ENCODE measurements at regions not wholly inside any gene's neighbourhood (a gene's known extent, or its start where the extent isn't known, plus 50 kb on each side); places are given as distances from the start of the nearest gene placed in this dataset.

GRCh38 chr13:40094056-40094455 is 438.6 kb downstream of the COG6 start:
- H3K27ac ChIP-seq (ENCODE audit: insufficient read depth, low read length): no peak overlapping the region
- H3K4me2 ChIP-seq (ENCODE audit: extremely low read depth, insufficient read depth, low read length): no peak overlapping the region
- DNase-seq (ENCODE audit: low read depth in 2 of 2): peak in 1 of 2 donors; percentile 8
- H3K9ac ChIP-seq (ENCODE audit: insufficient read depth, low read length): no peak overlapping the region
- H3K27me3 ChIP-seq (ENCODE audit: control insufficient read depth, insufficient read depth, low read length): peaks cover 2% of the 10 kb centered on the region
- H4K20me1 ChIP-seq (ENCODE audit: control insufficient read depth, extremely low read depth, insufficient read depth, low read length): no peaks in the 10 kb centered on the region
- no peak for TF ChIP-seq EZH2 (IDR thresholded peaks at IDR 0.05; ENCODE audit: low read length, missing control alignments)
- TF ChIP-seq CTCF (conservative IDR thresholded peaks at IDR 0.05 in 1 of 2, IDR thresholded peaks at IDR 0.05 in 1 of 2; ENCODE audit: low read depth in 1 of 2, low read length in 2 of 2): no peak
- H3K79me2 ChIP-seq (ENCODE audit: control insufficient read depth, insufficient read depth, low read length): no peaks in the 10 kb centered on the region
- H3K4me1 ChIP-seq (ENCODE audit: control insufficient read depth, extremely low read depth, insufficient read depth, low read length): no peaks in the 10 kb centered on the region
- no peaks in the 10 kb centered on the region for H3K36me3 ChIP-seq (ENCODE audit: control insufficient read depth, insufficient read depth, low read length)
- no peak overlapping the region for H2AFZ ChIP-seq (ENCODE audit: low read length)
- H3K9me3 ChIP-seq (ENCODE audit: control insufficient read depth, insufficient read depth, low read depth, low read length): no peaks in the 10 kb centered on the region
- no peak overlapping the region for H3K4me3 ChIP-seq (replicated peaks in 1 of 4; ENCODE audit: control extremely low read depth in 1 of 4, insufficient read depth in 1 of 4, low read depth in 3 of 4, low read length in 4 of 4)

- Histone ChIP-seq H3K4me2 (ENCODE audit: extremely low read depth, insufficient read depth, low read length) (no peak overlapping the region), H3K9me3 (ENCODE audit: control insufficient read depth, insufficient read depth, low read depth, low read length) (no peaks in the 10 kb centered on the region), H3K9ac (ENCODE audit: insufficient read depth, low read length) (no peak overlapping the region), H3K27ac (ENCODE audit: insufficient read depth, low read length) (no peak overlapping the region), H3K4me3 (replicated peaks in 1 of 4; ENCODE audit: control extremely low read depth in 1 of 4, insufficient read depth in 1 of 4, low read depth in 3 of 4, low read length in 4 of 4) (no peak overlapping the region), H3K4me1 (ENCODE audit: control insufficient read depth, extremely low read depth, insufficient read depth, low read length) (no peaks in the 10 kb centered on the region), H3K79me2 (ENCODE audit: control insufficient read depth, insufficient read depth, low read length) (no peaks in the 10 kb centered on the region), H2AFZ (ENCODE audit: low read length) (no peak overlapping the region), H3K36me3 (ENCODE audit: control insufficient read depth, insufficient read depth, low read length) (no peaks in the 10 kb centered on the region), H3K27me3 (ENCODE audit: control insufficient read depth, insufficient read depth, low read length) (peaks cover 2% of the 10 kb centered on the region), H4K20me1 (ENCODE audit: control insufficient read depth, extremely low read depth, insufficient read depth, low read length) (no peaks in the 10 kb centered on the region)
- TF ChIP-seq CTCF (conservative IDR thresholded peaks at IDR 0.05 in 1 of 2, IDR thresholded peaks at IDR 0.05 in 1 of 2; ENCODE audit: low read depth in 1 of 2, low read length in 2 of 2) (no peak), EZH2 (IDR thresholded peaks at IDR 0.05; ENCODE audit: low read length, missing control alignments) (no peak)
- DNase-seq (ENCODE audit: low read depth in 2 of 2): no peak
These were observed 440.4 kb downstream of the COG6 start for GRCh38 chr13:40095695-40096356.

- Histone ChIP-seq H3K36me3 (ENCODE audit: control insufficient read depth, insufficient read depth, low read length) (no peaks in the 10 kb centered on the region), H3K27me3 (ENCODE audit: control insufficient read depth, insufficient read depth, low read length) (peaks cover 2% of the 10 kb centered on the region), H3K4me2 (ENCODE audit: extremely low read depth, insufficient read depth, low read length) (no peak overlapping the region), H3K79me2 (ENCODE audit: control insufficient read depth, insufficient read depth, low read length) (no peaks in the 10 kb centered on the region), H3K4me1 (ENCODE audit: control insufficient read depth, extremely low read depth, insufficient read depth, low read length) (no peaks in the 10 kb centered on the region), H2AFZ (ENCODE audit: low read length) (no peak overlapping the region), H3K9me3 (ENCODE audit: control insufficient read depth, insufficient read depth, low read depth, low read length) (no peaks in the 10 kb centered on the region), H3K9ac (ENCODE audit: insufficient read depth, low read length) (no peak overlapping the region), H4K20me1 (ENCODE audit: control insufficient read depth, extremely low read depth, insufficient read depth, low read length) (no peaks in the 10 kb centered on the region), H3K27ac (ENCODE audit: insufficient read depth, low read length) (no peak overlapping the region), H3K4me3 (replicated peaks in 1 of 4; ENCODE audit: control extremely low read depth in 1 of 4, insufficient read depth in 1 of 4, low read depth in 3 of 4, low read length in 4 of 4) (no peak overlapping the region)
- TF ChIP-seq CTCF (conservative IDR thresholded peaks at IDR 0.05 in 1 of 2, IDR thresholded peaks at IDR 0.05 in 1 of 2; ENCODE audit: low read depth in 1 of 2, low read length in 2 of 2): no peak
- TF ChIP-seq EZH2 (IDR thresholded peaks at IDR 0.05; ENCODE audit: low read length, missing control alignments): no peak
- DNase-seq (ENCODE audit: low read depth in 2 of 2): no peak
These were observed 441.0 kb downstream of the COG6 start for GRCh38 chr13:40096357-40096901.

Data from fibroblast of lung (primary cell).